Fibroblast of lung (primary cell): ENCODE measurements at regions not wholly inside any gene's neighbourhood (a gene's known extent, or its start where the extent isn't known, plus 50 kb on each side); places are given as distances from the start of the nearest gene placed in this dataset.

Experiments
- CTCF ChIP-seq, 2 donors: IDR thresholded peaks in 1 of 2; conservative IDR thresholded peaks in 1 of 2; 1 replicate in 1 of 2; 2 replicates in 1 of 2; pipeline ENCODE4 v1.5.1; 2011 to 2012; ENCODE audit warnings: low read length in 2 of 2, control low read depth in 1 of 2, inconsistent platforms in 1 of 2, low read depth in 1 of 2, mild to moderate bottlenecking in 1 of 2
- EZH2 ChIP-seq: IDR thresholded peaks from 2 replicates; pipeline ENCODE4 v1.5.1; 2012; ENCODE audit warnings: low read length, control low read depth, mild to moderate bottlenecking; ENCODE audit errors: missing control alignments

- no peak for TF ChIP-seq CTCF (conservative IDR thresholded peaks at IDR 0.05 in 1 of 2, IDR thresholded peaks at IDR 0.05 in 1 of 2; ENCODE audit: low read depth in 1 of 2, low read length in 2 of 2)
- TF ChIP-seq EZH2 = no peak
Measured at GRCh38 chr17:14670861-14671260, 370.0 kb downstream of the HS3ST3B1 start.
